ENCODE measurements at regions not wholly inside any gene's neighbourhood (a gene's known extent, or its start where the extent isn't known, plus 50 kb on each side); places are given as distances from the start of the nearest gene placed in this dataset.
"Not testable (repeated sequence)": the region's sequence is repeated elsewhere in the genome, so short reads cannot be mapped to it uniquely, and the experiment has no call there.

GRCh38 chr6:137399881-137400443 lies 94.2 kb downstream of the OLIG3 start:
- no peak for DNase-seq (ENCODE audit: low read depth)

GRCh38 chr6:137395316-137395715 lies 98.9 kb downstream of the OLIG3 start:
- DNase-seq (ENCODE audit: low read depth) = no peak

DNA sequence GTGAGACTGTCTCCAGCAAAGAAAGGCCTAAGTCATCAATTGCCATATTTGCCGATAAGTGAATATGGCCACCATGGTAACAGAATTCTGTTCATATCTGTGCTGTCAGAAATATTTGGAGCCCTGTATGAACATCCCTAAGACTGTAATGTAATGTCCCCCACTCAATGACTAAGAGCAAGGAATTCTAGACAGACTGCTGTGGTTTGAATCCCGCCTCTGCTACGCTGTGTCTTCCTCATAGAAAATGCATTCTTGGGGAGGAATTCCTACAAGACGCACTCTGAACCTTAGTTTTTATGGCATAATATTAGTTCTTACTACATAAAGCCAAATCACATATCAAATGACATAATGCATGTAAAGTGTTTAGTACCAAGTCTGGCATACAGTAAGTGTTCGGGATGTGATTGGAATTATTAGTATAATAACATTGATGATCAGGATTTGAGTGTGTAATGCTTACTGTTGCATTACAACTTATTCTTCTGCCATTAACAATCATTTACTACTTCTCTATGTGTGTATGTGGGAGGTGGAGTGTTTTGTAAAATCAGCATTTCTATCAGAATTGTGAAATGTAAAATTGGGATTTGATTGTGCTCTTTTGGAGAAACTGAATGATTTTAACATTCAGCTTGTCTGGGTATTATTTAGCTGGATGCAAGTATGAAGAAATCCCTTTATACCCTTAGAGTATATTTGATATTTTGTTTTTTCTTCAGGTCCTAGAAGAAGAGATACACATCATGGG lies 103.0 kb downstream of the OLIG3 start:
- no peak for DNase-seq (ENCODE audit: low read depth)

GRCh38 chr6:137390334-137390733 lies 103.9 kb downstream of the OLIG3 start:
- no peak for DNase-seq (ENCODE audit: low read depth)

GRCh38 chr6:137389150-137389704 lies 105.0 kb downstream of the OLIG3 start:
- DNase-seq (ENCODE audit: low read depth) = peak; percentile 2

GRCh38 chr6:137387096-137387764 lies 107.0 kb downstream of the OLIG3 start:
- no peak for DNase-seq (ENCODE audit: low read depth)

GRCh38 chr6:137383287-137383686 lies 110.9 kb downstream of the OLIG3 start:
- DNase-seq (ENCODE audit: low read depth) = not testable (repeated sequence)

GRCh38 chr6:137378090-137378369 lies 116.2 kb downstream of the OLIG3 start:
- DNase-seq (ENCODE audit: low read depth) = no peak

GRCh38 chr6:137373296-137373695 lies 120.9 kb downstream of the OLIG3 start:
- no peak for DNase-seq (ENCODE audit: low read depth)

- no peak for DNase-seq (ENCODE audit: low read depth)
These were observed 121.7 kb downstream of the OLIG3 start for GRCh38 chr6:137372532-137372931.

- DNase-seq (ENCODE audit: low read depth) = no peak
These were observed 122.6 kb downstream of the OLIG3 start for GRCh38 chr6:137371634-137372016.

- no peak for DNase-seq (ENCODE audit: low read depth)
These were observed 123.1 kb downstream of the OLIG3 start for GRCh38 chr6:137370871-137371633.

DNA sequence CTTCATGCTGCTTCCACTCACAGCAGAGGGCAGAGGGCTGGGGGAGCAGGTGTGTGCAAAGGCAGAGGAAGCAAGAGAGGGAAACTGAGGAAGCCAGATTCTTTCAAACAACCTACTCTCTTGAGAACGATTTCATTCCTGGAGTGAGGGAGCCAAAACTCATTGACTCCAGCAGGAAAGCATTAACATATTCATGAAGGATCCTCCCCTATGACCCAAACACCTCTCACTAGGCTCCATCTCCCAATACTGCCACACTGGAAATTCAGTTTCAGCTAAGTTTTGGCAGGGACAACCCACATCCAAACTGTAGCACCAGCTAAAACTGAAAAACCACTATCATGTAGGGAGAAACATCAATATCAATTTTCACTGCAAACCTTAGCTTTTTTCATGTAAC lies 125.1 kb downstream of the OLIG3 start:
- no peak for DNase-seq (ENCODE audit: low read depth)

DNA sequence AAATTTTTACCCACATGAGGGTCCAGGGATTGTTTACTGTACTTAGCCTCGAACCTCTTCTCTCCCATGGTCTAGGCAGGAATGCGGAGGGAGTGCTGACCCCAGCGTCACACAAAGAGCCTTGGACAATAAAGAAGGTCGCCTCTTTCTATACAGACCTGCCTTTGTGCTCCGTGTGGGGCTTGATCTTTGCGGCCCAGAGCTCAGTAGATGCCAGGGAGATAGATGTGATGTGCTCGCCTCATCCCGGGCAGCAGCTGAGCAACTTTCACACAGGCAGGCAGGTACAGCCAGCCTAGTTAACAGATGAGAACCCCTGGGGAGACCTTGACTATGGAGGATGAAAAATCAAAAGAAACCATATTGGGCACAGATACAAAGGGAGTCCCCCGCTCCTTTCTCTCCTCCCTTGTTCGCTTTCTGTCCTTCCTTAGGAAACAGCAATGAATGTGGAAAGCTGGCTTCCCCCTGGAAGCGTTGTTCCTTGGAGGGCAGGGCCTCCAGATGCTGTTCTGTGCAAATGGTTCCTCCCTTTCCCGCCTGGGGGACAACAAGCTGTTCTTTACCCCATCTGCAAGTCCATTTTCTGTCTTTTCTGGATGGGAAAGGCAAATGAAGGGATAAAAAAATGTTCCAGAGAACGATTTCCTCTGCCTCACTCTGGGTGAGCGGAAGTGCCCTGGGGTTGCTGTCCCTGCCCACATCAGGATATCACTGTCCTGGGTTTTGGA lies 128.3 kb downstream of the OLIG3 start:
- no peak for DNase-seq (ENCODE audit: low read depth)

DNA sequence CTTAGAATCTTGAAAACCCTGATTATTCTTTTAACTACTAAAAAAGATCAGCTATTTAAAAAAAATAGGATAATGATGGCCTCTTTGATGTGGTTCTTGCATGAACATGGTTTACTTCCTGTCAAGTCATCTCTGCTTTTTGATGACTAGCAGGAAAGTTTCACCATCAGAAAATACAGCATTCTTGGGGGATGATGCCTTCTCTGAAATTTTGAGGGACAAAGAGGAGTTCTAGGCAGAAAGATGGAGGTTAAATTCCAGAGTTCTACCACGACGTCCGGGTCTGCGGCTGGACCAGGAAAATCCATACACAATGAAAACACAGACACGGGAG lies 130.4 kb downstream of the OLIG3 start:
- DNase-seq (ENCODE audit: low read depth) = peak; percentile 58

DNA sequence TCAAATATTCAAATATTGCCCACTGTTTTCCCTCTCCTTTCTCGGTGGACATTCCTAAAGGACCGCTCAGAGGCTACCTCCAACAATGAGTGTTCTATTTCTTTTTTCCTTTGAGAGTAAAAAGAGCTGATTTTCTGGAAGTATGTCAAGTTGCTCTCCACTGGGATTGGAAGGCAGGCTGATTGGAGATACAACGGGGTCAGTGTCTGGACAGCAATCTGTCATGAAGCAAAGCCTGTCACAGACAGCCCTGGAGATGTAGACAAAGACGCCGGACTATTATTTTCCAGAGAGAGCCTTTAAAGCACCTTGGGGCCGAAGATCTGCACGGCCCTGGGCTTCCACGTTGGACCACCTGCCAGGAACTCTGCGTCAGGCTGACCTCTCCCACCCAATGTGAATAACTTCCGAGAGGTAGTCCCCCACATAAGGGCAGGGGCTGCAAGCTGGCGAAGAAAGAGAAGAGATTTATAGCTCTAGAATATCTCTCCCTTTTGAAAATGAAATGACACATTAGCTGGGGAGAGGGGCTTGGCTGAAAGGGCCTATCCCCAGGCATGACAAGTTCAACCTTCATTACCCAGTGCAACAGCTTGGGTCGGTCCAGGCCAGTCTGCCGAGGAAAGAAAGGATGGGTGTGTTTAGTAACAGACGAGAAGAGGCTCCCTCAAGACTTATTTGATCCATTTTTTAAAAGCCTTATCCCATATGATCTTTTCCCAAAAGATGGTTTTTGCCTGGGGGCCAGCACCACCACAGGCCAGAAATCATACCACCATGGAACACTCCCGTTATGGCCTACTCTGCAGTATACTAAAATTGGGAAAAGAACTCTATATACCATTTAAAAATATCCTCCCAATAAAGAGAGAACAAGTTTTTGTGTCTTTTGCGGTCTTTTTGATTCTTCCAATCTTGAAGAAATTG lies 131.1 kb downstream of the OLIG3 start:
- no peak for DNase-seq (ENCODE audit: low read depth)

- peak; percentile 5 for DNase-seq (ENCODE audit: low read depth)
These were observed 132.5 kb downstream of the OLIG3 start for GRCh38 chr6:137361701-137362100.

- peak; percentile 3 for DNase-seq (ENCODE audit: low read depth)
These were observed 135.9 kb downstream of the OLIG3 start for GRCh38 chr6:137358273-137358672.

- no peak for DNase-seq (ENCODE audit: low read depth)
These were observed 136.3 kb downstream of the OLIG3 start for GRCh38 chr6:137357948-137358266.

- DNase-seq (ENCODE audit: low read depth) = no peak
These were observed 136.8 kb downstream of the OLIG3 start for GRCh38 chr6:137357263-137357947.
